Hepatocyte (in vitro differentiated cells): ENCODE measurements at regions not wholly inside any gene's neighbourhood (a gene's known extent, or its start where the extent isn't known, plus 50 kb on each side); places are given as distances from the start of the nearest gene placed in this dataset.

Experiments used
- CTCF ChIP-seq: fragments of 200-600 bp; sonication (generic); IDR thresholded peaks from 2 replicates; pipeline ENCODE4 v1.5.1; 2016; ENCODE audit warnings: antibody characterized with exemption, mild to moderate bottlenecking; ENCODE audit not compliant: poor library complexity
- EZH2 ChIP-seq: fragments of 200-600 bp; sonication (generic); IDR thresholded peaks from 2 replicates; pipeline ENCODE4 v1.6.1; 2016; ENCODE audit warnings: antibody characterized with exemption, mild to moderate bottlenecking, borderline replicate concordance

- no peak for TF ChIP-seq CTCF
- no peak for TF ChIP-seq EZH2
Measured at GRCh38 chr12:31228811-31229792, 96.8 kb downstream of the SINHCAF start.
